Colonic mucosa (tissue), 4 donors: ENCODE measurements at regions not wholly inside any gene's neighbourhood (a gene's known extent, or its start where the extent isn't known, plus 50 kb on each side); places are given as distances from the start of the nearest gene placed in this dataset.

Experiments
- DNase-seq: peaks from one replicate; pipeline ENCODE4 v3.0.0-alpha.2; 2020
- H3K27ac ChIP-seq: fragments of 200-600 bp; one replicate; pipeline ENCODE4 v1.8.0; 2021
- H3K27me3 ChIP-seq: fragments of 200-600 bp; one replicate; pipeline ENCODE4 v1.8.0; 2021
- H3K36me3 ChIP-seq: fragments of 200-600 bp; one replicate; pipeline ENCODE4 v1.8.0; 2021
- H3K4me1 ChIP-seq: fragments of 200-600 bp; one replicate; pipeline ENCODE4 v1.8.0; 2021; ENCODE audit warnings: mild to moderate bottlenecking
- H3K4me3 ChIP-seq: fragments of 200-600 bp; one replicate; pipeline ENCODE4 v1.8.0; 2021
- H3K9ac ChIP-seq, 2 donors: one replicate each; pipeline ENCODE4 v1.7.0; 2013; ENCODE audit warnings: control low read depth in 2 of 2, low read depth in 2 of 2, low read length in 2 of 2
- H3K9me3 ChIP-seq: fragments of 200-600 bp; one replicate; pipeline ENCODE4 v1.8.0; 2021
- CTCF ChIP-seq: fragments of 200-600 bp; IDR thresholded peaks from one replicate; pipeline ENCODE4 v1.8.0; 2022; ENCODE audit warnings: antibody characterized with exemption, mild to moderate bottlenecking
- intact Hi-C: fragments of 100-400 bp; cut with DNase I; formaldehyde crosslinking; loops from one replicate; pipeline ENCODE4 v1.14.1; 2022
- donor health status: healthy.
- donor health status: DM: no; HTN: no; CAD: no.
- donor health status: DM: no; HTN: no; CAD: no.

- no peak for TF ChIP-seq CTCF
- Histone ChIP-seq H3K27me3 (no peaks in the 10 kb centered on the region), H3K9me3 (no peaks in the 10 kb centered on the region), H3K4me3 (no peak overlapping the region), H3K36me3 (no peaks in the 10 kb centered on the region), H3K4me1 (no peaks in the 10 kb centered on the region), H3K9ac (no peak overlapping the region), H3K27ac (no peak overlapping the region)
- no peak for DNase-seq
- intact Hi-C loops = no loop called here
These were observed 61.7 kb upstream of the ECHDC3 start for GRCh38 chr10:11680496-11680895.

- Histone ChIP-seq H3K9me3 (no peaks in the 10 kb centered on the region), H3K4me1 (no peaks in the 10 kb centered on the region), H3K9ac (no peak overlapping the region), H3K27ac (no peak overlapping the region), H3K4me3 (no peak overlapping the region), H3K36me3 (no peaks in the 10 kb centered on the region), H3K27me3 (no peaks in the 10 kb centered on the region)
- intact Hi-C loops = no loop called here
- TF ChIP-seq CTCF = no peak
- DNase-seq = no peak
These were observed 62.2 kb upstream of the ECHDC3 start for GRCh38 chr10:11679946-11680345.

- Histone ChIP-seq H3K9me3 (no peaks in the 10 kb centered on the region), H3K36me3 (no peaks in the 10 kb centered on the region), H3K4me1 (no peaks in the 10 kb centered on the region), H3K27ac (no peak overlapping the region), H3K27me3 (no peaks in the 10 kb centered on the region), H3K4me3 (no peak overlapping the region), H3K9ac (no peak overlapping the region)
- DNase-seq = no peak
- TF ChIP-seq CTCF = no peak
- intact Hi-C loops = no loop called here
These were observed 63.9 kb upstream of the ECHDC3 start for GRCh38 chr10:11678074-11678793.

- Histone ChIP-seq H3K4me1 (no peaks in the 10 kb centered on the region), H3K36me3 (no peaks in the 10 kb centered on the region), H3K9me3 (no peaks in the 10 kb centered on the region), H3K27ac (no peak overlapping the region), H3K27me3 (no peaks in the 10 kb centered on the region), H3K9ac (no peak overlapping the region), H3K4me3 (no peak overlapping the region)
- DNase-seq = no peak
- TF ChIP-seq CTCF = no peak
- intact Hi-C loops = no loop called here
These were observed 64.7 kb upstream of the ECHDC3 start for GRCh38 chr10:11677480-11677879.

- intact Hi-C loops = no loop called here
- no peaks in the 10 kb centered on the region for H3K4me1 ChIP-seq
- no peaks in the 10 kb centered on the region for H3K36me3 ChIP-seq
- H3K9me3 ChIP-seq = no peaks in the 10 kb centered on the region
- TF ChIP-seq CTCF = no peak
- H3K27me3 ChIP-seq = no peaks in the 10 kb centered on the region
- no peak overlapping the region for H3K27ac ChIP-seq
- no peak overlapping the region for H3K9ac ChIP-seq
- H3K4me3 ChIP-seq = no peak overlapping the region
- DNase-seq = no peak
These were observed 62.2 kb upstream of the USP6NL start for GRCh38 chr10:11673346-11674280.
